Heart left ventricle (tissue), 16 donors: ENCODE measurements at regions not wholly inside any gene's neighbourhood (a gene's known extent, or its start where the extent isn't known, plus 50 kb on each side); places are given as distances from the start of the nearest gene placed in this dataset.
A peak's percentile ranks its signal among the peaks of the same experiment; 100 is the strongest.

Experiments
- ATAC-seq, 4 donors: fragments of 200-7000 bp; cut with Tn5 transposase; one replicate each; pipeline ENCODE4 v1.9.1; 2020 to 2022; ENCODE audit warnings: moderate library complexity in 4 of 4, mild to moderate bottlenecking in 3 of 4, moderate number of reproducible peaks in 1 of 4
- DNase-seq, 5 donors: peaks; one replicate each; pipeline ENCODE4 v3.0.0-alpha.2; 2020
- H3K27ac ChIP-seq, 12 donors: fragments of 200-600 bp; sonication (generic) in 4 of 12; one replicate each; pipeline versions ENCODE4 v1.5.0 to v1.8.0; 2016 to 2022; ENCODE audit warnings: mild to moderate bottlenecking in 2 of 12
- H3K27me3 ChIP-seq, 9 donors: fragments of 200-600 bp; sonication (generic) in 2 of 9; one replicate each; pipeline versions ENCODE4 v1.5.1 to v1.8.0; 2016 to 2022; ENCODE audit warnings: mild to moderate bottlenecking in 3 of 9
- H3K36me3 ChIP-seq, 9 donors: fragments of 200-600 bp; sonication (generic) in 2 of 9; one replicate each; pipeline versions ENCODE4 v1.5.0 to v1.8.0; 2018 to 2022; ENCODE audit warnings: mild to moderate bottlenecking in 2 of 9
- H3K4me1 ChIP-seq, 12 donors: fragments of 200-600 bp; sonication (generic) in 4 of 12; one replicate each; pipeline versions ENCODE4 v1.5.0 to v1.8.0; 2016 to 2022; ENCODE audit warnings: mild to moderate bottlenecking in 3 of 12
- H3K4me3 ChIP-seq, 12 donors: fragments of 200-600 bp; sonication (generic) in 4 of 12; one replicate each; pipeline versions ENCODE4 v1.5.0 to v1.8.0; 2017 to 2022; ENCODE audit warnings: mild to moderate bottlenecking in 9 of 12, moderate library complexity in 4 of 12
- H3K9me3 ChIP-seq, 12 donors: fragments of 200-600 bp; sonication (generic) in 4 of 12; one replicate each; pipeline versions ENCODE4 v1.5.0 to v1.8.0; 2016 to 2022; ENCODE audit warnings: mild to moderate bottlenecking in 1 of 12
- POLR2A ChIP-seq, 2 donors: fragments of 450-650 bp; IDR thresholded peaks; one replicate each; pipeline ENCODE4 v1.6.1; 2017; ENCODE audit warnings: antibody characterized with exemption in 2 of 2, mild to moderate bottlenecking in 2 of 2, moderate library complexity in 2 of 2
- WGBS, 4 donors: extraction: QIAGEN DNeasy Blood & Tissue Kit in 2 of 4; methylation state at CpG; one replicate each; pipeline versions ENCODE4 v1.1.5 to v1.1.7; 2013 to 2018; 5-methylcytosine and 5-hydroxymethylcytosine counted together
- intact Hi-C, 10 donors: fragments of 100-400 bp; cut with DNase I; formaldehyde crosslinking; loops; one replicate each; pipeline versions ENCODE4 v1.11.1 to v1.14.2; 2022
- TF ChIP-seq, protein P1 (sequence below), 12 donors: fragments of 200-600 bp; sonication (generic) in 4 of 12; IDR thresholded peaks; one replicate each; pipeline versions ENCODE4 v1.5.0 to v1.8.0; 2018 to 2022; ENCODE audit warnings: antibody characterized with exemption in 12 of 12, mild to moderate bottlenecking in 5 of 12
- donor health status: ischemic (EF 13 %, LVEDD 7.1; RV severe dilation, severe dysfunction).
- donor health status: healthy with polysubstance abuse.
- donor health status: DM: no; HTN: yes; CAD: no.
- donor health status: DM: no; HTN: no; CAD: no.
- donor health status: ischemic (EF 25% LVEDD 6.9; RV normal size, moderate dysfunction).
- donor health status: ischemic (EF 25% LVEDD 5.7; RV mildly dilated, moderate dysfunction).
- donor health status: healthy.
- donor health status: DM: yes; HTN: yes; CAD: no.
- donor health status: ischemic (EF 35%, LVEDD 5.7; RV mildly dilated, moderate dysfunction).
- donor health status: nonischemic (EF 11% LVEDD 7.7; RV severe dilation, severe dysfunction).
- donor health status: DM: yes; HTN: yes; CAD: no.
- donor health status: PGD.
- donor health status: ischemic (EF 29% LVEDD 5.4; RV normal size, mild dysfunction).
- donor health status: nonischemic (EF 23%, LVEDD 6.1; RV moderate dilation, normal function).

DNA sequence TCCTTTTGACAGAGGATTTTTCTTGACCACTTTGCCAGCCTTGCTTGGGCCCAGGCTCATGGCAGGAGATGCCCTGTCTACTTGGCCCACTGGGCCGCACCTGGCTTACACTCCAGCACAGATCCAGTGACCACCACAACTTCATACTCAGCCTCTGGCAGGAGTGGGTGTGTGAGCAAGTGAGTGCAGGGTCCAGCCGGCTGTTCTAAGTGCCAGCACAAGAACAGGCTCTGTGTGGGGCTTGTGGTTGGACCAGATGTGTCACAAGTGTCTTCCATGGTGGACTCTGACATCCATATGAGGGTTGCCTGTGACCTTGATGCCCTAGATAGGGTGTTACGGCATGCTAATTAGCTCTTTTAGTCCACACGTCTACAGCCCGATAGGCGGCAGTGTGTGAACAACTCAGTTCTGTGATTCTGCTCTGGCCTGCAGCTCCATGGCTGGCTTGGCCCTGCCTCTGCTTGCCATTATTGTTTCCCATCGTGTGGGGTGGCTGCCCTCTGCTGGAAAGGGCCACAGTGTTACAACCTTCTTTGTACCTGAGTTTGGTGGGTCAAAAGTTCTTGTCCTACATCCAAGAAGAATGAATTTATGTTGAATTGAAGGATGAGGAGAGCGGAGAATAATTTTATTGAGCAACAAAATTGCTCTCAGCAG is 1089.1 kb downstream of the SLC6A15 start:
- peak in 4 of 5 donors; percentile 24 to 51 (median 44) for DNase-seq
- TF ChIP-seq POLR2A (IDR thresholded peaks at IDR 0.05), result no peak
- TF ChIP-seq, protein P1, sequence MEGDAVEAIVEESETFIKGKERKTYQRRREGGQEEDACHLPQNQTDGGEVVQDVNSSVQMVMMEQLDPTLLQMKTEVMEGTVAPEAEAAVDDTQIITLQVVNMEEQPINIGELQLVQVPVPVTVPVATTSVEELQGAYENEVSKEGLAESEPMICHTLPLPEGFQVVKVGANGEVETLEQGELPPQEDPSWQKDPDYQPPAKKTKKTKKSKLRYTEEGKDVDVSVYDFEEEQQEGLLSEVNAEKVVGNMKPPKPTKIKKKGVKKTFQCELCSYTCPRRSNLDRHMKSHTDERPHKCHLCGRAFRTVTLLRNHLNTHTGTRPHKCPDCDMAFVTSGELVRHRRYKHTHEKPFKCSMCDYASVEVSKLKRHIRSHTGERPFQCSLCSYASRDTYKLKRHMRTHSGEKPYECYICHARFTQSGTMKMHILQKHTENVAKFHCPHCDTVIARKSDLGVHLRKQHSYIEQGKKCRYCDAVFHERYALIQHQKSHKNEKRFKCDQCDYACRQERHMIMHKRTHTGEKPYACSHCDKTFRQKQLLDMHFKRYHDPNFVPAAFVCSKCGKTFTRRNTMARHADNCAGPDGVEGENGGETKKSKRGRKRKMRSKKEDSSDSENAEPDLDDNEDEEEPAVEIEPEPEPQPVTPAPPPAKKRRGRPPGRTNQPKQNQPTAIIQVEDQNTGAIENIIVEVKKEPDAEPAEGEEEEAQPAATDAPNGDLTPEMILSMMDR (IDR thresholded peaks at IDR 0.05), result peak in 11 of 12 donors; percentile 7 to 55 (median 37)
- WGBS, 4 donors, result 65 to 78% (median 70%) methylated on average over 8 of the region's 8 CpGs
- peak in 3 of 4 donors; percentile 79 to 84 (median 81) for ATAC-seq
- no peak overlapping the region for H3K4me3 ChIP-seq
- no peaks in the 10 kb centered on the region for H3K9me3 ChIP-seq
- H3K36me3 ChIP-seq, result no peaks in the 10 kb centered on the region
- H3K4me1 ChIP-seq, result peaks cover 0 to 5% (median 0%) of the 10 kb centered on the region in 12 donors
- H3K27me3 ChIP-seq, result no peaks in the 10 kb centered on the region
- intact Hi-C loops, result loop anchor here in 6 of 10 donors (5.0 to 10.0 kb wide), 4 partner anchors 359 to 1296 kb away; partner anchors contain the start of gene TMTC2 (in 5 of the 6)
- H3K27ac ChIP-seq, result no peak overlapping the region

DNA sequence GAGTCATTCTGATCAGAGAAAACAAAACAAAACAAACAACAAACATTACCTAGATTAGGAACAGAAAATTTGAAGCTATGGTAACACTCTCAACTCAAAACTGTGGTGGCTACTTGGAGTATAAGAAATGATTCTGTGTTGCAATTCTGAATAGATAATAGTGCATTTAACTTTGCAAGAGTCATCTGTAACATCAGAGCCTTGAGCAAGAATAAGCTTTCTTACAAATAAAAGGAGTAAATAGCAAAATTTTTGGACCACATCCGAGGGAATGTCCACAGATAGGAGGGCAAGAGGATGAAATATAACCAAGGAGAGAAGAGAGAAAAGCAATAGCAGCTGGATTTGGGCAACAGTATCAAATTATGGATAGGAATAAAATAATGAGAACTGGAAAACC is 1090.6 kb downstream of the SLC6A15 start:
- no peaks in the 10 kb centered on the region for H3K36me3 ChIP-seq
- TF ChIP-seq POLR2A (IDR thresholded peaks at IDR 0.05), result no peak
- TF ChIP-seq, protein P1 (IDR thresholded peaks at IDR 0.05), result no peak
- no peak for ATAC-seq
- no peak for DNase-seq
- WGBS, 4 donors, result 63 to 76% (median 73%) methylated on average over 1 of the region's 1 CpG
- no peaks in the 10 kb centered on the region for H3K27me3 ChIP-seq
- H3K27ac ChIP-seq, result no peak overlapping the region
- intact Hi-C loops, result loop anchor here in 6 of 10 donors (5.0 to 10.0 kb wide), 4 partner anchors 357 to 1295 kb away; partner anchors contain the start of gene TMTC2 (in 5 of the 6)
- no peak overlapping the region for H3K4me3 ChIP-seq
- no peaks in the 10 kb centered on the region for H3K9me3 ChIP-seq
- H3K4me1 ChIP-seq, result no peaks in the 10 kb centered on the region

DNA sequence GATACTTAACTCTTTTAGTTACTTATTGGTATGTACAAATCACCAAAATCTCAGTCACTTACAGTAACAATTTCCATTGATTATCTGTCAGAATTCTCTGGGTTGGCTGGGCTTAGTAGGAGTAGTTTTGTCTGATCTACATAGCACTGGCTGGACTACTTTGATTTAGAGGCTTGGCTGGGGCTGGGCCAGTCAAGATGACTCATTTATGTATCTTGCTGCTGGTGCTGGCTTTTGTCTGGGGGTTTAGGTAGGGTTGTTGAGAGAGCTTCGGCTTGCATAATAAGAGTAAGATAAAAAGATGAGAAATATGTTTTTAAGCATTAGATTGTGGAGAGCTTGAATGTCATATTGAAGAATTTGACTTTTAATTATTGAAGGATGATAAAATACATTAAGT is 1093.7 kb downstream of the SLC6A15 start:
- H3K9me3 ChIP-seq, result no peaks in the 10 kb centered on the region
- no peaks in the 10 kb centered on the region for H3K36me3 ChIP-seq
- ATAC-seq (peak in 2 of 4 donors; percentile 87 to 88), DNase-seq (peak in 2 of 5 donors; percentile 18 to 39)
- intact Hi-C loops, result no loop called here
- TF ChIP-seq POLR2A (IDR thresholded peaks at IDR 0.05), result no peak
- TF ChIP-seq, protein P1 (IDR thresholded peaks at IDR 0.05), result no peak
- no peak overlapping the region for H3K27ac ChIP-seq
- 23 to 52% (median 29%) methylated on average over 1 of the region's 1 CpG for WGBS, 4 donors
- no peaks in the 10 kb centered on the region for H3K27me3 ChIP-seq
- no peaks in the 10 kb centered on the region for H3K4me1 ChIP-seq
- H3K4me3 ChIP-seq, result no peak overlapping the region

DNA sequence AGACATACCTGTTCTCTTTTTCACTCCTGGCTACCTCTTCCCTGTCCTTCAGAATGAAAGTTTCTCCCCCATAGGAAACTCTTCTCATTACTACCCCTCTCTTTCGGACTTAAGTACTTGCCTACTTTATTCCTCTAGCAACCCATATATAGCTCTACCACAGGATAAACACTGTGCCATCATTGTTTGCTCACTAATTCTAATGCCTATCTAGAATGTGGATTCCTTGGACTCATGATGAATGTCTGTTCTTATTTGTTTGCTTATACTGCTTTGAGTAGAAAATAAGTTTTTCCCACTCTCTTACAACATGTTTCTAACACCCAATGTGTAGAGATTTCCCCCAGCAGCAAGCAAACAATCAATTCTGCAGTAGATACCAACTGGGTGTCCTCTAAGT is 1094.9 kb downstream of the SLC6A15 start:
- intact Hi-C loops, result no loop called here
- Histone ChIP-seq H3K27me3 (no peaks in the 10 kb centered on the region), H3K4me1 (no peaks in the 10 kb centered on the region), H3K27ac (no peak overlapping the region), H3K36me3 (no peaks in the 10 kb centered on the region), H3K4me3 (no peak overlapping the region), H3K9me3 (no peaks in the 10 kb centered on the region)
- 89 to 94% (median 91%) methylated on average over 1 of the region's 1 CpG for WGBS, 4 donors
- TF ChIP-seq, protein P1 (IDR thresholded peaks at IDR 0.05), result no peak
- no peak for TF ChIP-seq POLR2A (IDR thresholded peaks at IDR 0.05)
- no peak for ATAC-seq
- no peak for DNase-seq
